Thymus (tissue), 11 donors: ENCODE measurements at regions not wholly inside any gene's neighbourhood (a gene's known extent, or its start where the extent isn't known, plus 50 kb on each side); places are given as distances from the start of the nearest gene placed in this dataset.

Experiments used
- DNase-seq, 9 donors: peaks; one replicate each; pipeline ENCODE4 v3.0.0-alpha.2; 2013; ENCODE audit warnings: low spot score in 9 of 9, low read depth in 6 of 9, missing footprints in 1 of 9
- H3K27ac ChIP-seq, 2 donors: one replicate each; pipeline ENCODE4 v1.5.1; 2013; ENCODE audit warnings: control low read depth in 1 of 2, low read depth in 1 of 2, low read length in 1 of 2, mild to moderate bottlenecking in 1 of 2, moderate library complexity in 1 of 2
- H3K27me3 ChIP-seq, 2 donors: one replicate each; pipeline ENCODE4 v1.5.1; 2013; ENCODE audit warnings: low read length in 1 of 2; ENCODE audit not compliant: control insufficient read depth in 2 of 2, insufficient read depth in 1 of 2
- H3K36me3 ChIP-seq, 2 donors: one replicate each; pipeline ENCODE4 v1.5.1; 2013; ENCODE audit warnings: low read length in 1 of 2, mild to moderate bottlenecking in 1 of 2, moderate library complexity in 1 of 2; ENCODE audit not compliant: control insufficient read depth in 2 of 2, insufficient read depth in 2 of 2
- H3K4me1 ChIP-seq, 2 donors: one replicate each; pipeline ENCODE4 v1.5.1; 2013; ENCODE audit warnings: low read length in 2 of 2; ENCODE audit not compliant: control insufficient read depth in 2 of 2, insufficient read depth in 2 of 2
- H3K4me3 ChIP-seq, 2 donors: one replicate each; pipeline ENCODE4 v1.5.1; 2013; ENCODE audit warnings: low read length in 2 of 2, control low read depth in 1 of 2, mild to moderate bottlenecking in 1 of 2
- H3K9me3 ChIP-seq, 2 donors: one replicate each; pipeline ENCODE4 v1.5.1; 2013; ENCODE audit warnings: low read length in 1 of 2, mild to moderate bottlenecking in 1 of 2; ENCODE audit not compliant: control insufficient read depth in 2 of 2, insufficient read depth in 1 of 2
- WGBS: extraction: QIAGEN DNeasy Blood & Tissue Kit; methylation state at CpG from one replicate; pipeline ENCODE4 v1.1.7; 2013; 5-methylcytosine and 5-hydroxymethylcytosine counted together
- donor health status: healthy.

- no peak for DNase-seq
- H3K4me3 ChIP-seq, result no peak overlapping the region
- peaks cover 16 to 21% of the 10 kb centered on the region in 2 donors for H3K4me1 ChIP-seq
- WGBS, result 90% methylated on average over 7 of the region's 7 CpGs
- H3K9me3 ChIP-seq, result no peaks in the 10 kb centered on the region
- H3K27ac ChIP-seq, result no peak overlapping the region
- peaks cover 0 to 17% of the 10 kb centered on the region in 2 donors for H3K36me3 ChIP-seq
- no peaks in the 10 kb centered on the region for H3K27me3 ChIP-seq
These were observed 163.3 kb downstream of the CRYBB2 start for GRCh38 chr22:25382762-25383161.

- Histone ChIP-seq H3K9me3 (no peaks in the 10 kb centered on the region), H3K27me3 (no peaks in the 10 kb centered on the region), H3K4me3 (no peak overlapping the region), H3K36me3 (peaks cover 0 to 17% of the 10 kb centered on the region in 2 donors), H3K4me1 (peaks cover 16 to 21% of the 10 kb centered on the region in 2 donors), H3K27ac (no peak overlapping the region)
- no peak for DNase-seq
- WGBS, result 97% methylated on average over 15 of the region's 15 CpGs
These were observed 163.9 kb downstream of the CRYBB2 start for GRCh38 chr22:25383278-25383820.

GRCh38 chr22:25383892-25384291 is 164.5 kb downstream of the CRYBB2 start:
- peaks cover 0 to 13% of the 10 kb centered on the region in 2 donors for H3K36me3 ChIP-seq
- WGBS, result 91% methylated on average over 18 of the region's 18 CpGs

GRCh38 chr22:25386538-25386884 is 167.1 kb downstream of the CRYBB2 start:
- Histone ChIP-seq H3K4me1 (peaks cover 22 to 30% of the 10 kb centered on the region in 2 donors), H3K4me3 (no peak overlapping the region), H3K36me3 (no peaks in the 10 kb centered on the region), H3K9me3 (no peaks in the 10 kb centered on the region), H3K27ac (no peak overlapping the region), H3K27me3 (no peaks in the 10 kb centered on the region)
- DNase-seq, result no peak
- WGBS, result 84% methylated on average over 9 of the region's 9 CpGs

More at GRCh38 chr22:25383892-25384291, 164.5 kb downstream of the CRYBB2 start:
- no peaks in the 10 kb centered on the region for H3K9me3 ChIP-seq
- DNase-seq, result no peak
- no peak overlapping the region for H3K4me3 ChIP-seq
- no peaks in the 10 kb centered on the region for H3K27me3 ChIP-seq
- H3K27ac ChIP-seq, result no peak overlapping the region
- peaks cover 22 to 26% of the 10 kb centered on the region in 2 donors for H3K4me1 ChIP-seq

- Histone ChIP-seq H3K9me3 (no peaks in the 10 kb centered on the region), H3K4me3 (no peak overlapping the region), H3K27me3 (no peaks in the 10 kb centered on the region), H3K4me1 (peaks cover 22 to 30% of the 10 kb centered on the region in 2 donors), H3K27ac (no peak overlapping the region), H3K36me3 (peaks cover 0 to 10% of the 10 kb centered on the region in 2 donors)
- no peak for DNase-seq
- 87% methylated on average over 12 of the region's 12 CpGs for WGBS
These were observed 169.0 kb downstream of the CRYBB2 start for GRCh38 chr22:25388415-25388814.

GRCh38 chr22:25388866-25389540 is 169.6 kb downstream of the CRYBB2 start:
- Histone ChIP-seq H3K27ac (no peak overlapping the region), H3K36me3 (peaks cover 0 to 10% of the 10 kb centered on the region in 2 donors), H3K27me3 (no peaks in the 10 kb centered on the region), H3K9me3 (no peaks in the 10 kb centered on the region), H3K4me3 (no peak overlapping the region), H3K4me1 (peaks cover 22 to 30% of the 10 kb centered on the region in 2 donors)
- DNase-seq, result peak in 1 of 9 donors; percentile 49
- WGBS, result 24% methylated on average over 10 of the region's 10 CpGs

GRCh38 chr22:25389541-25389919 is 170.1 kb downstream of the CRYBB2 start:
- peaks cover 0 to 10% of the 10 kb centered on the region in 2 donors for H3K36me3 ChIP-seq
- H3K4me1 ChIP-seq, result peaks cover 22 to 28% of the 10 kb centered on the region in 2 donors

GRCh38 chr22:25390297-25391240 is 171.1 kb downstream of the CRYBB2 start:
- no peak overlapping the region for H3K27ac ChIP-seq
- H3K27me3 ChIP-seq, result no peaks in the 10 kb centered on the region
- no peak overlapping the region for H3K4me3 ChIP-seq
- WGBS, result 95% methylated on average over 20 of the region's 20 CpGs
- H3K36me3 ChIP-seq, result peaks cover 0 to 10% of the 10 kb centered on the region in 2 donors
- no peak for DNase-seq
- no peaks in the 10 kb centered on the region for H3K9me3 ChIP-seq
- peaks cover 18 to 23% of the 10 kb centered on the region in 2 donors for H3K4me1 ChIP-seq

More at GRCh38 chr22:25389541-25389919, 170.1 kb downstream of the CRYBB2 start:
- Histone ChIP-seq H3K9me3 (no peaks in the 10 kb centered on the region), H3K4me3 (no peak overlapping the region), H3K27ac (no peak overlapping the region), H3K27me3 (no peaks in the 10 kb centered on the region)
- WGBS, result 83% methylated on average over 11 of the region's 11 CpGs
- DNase-seq, result no peak

GRCh38 chr22:25392584-25392983 is 171.9 kb upstream of the GRK3 start:
- Histone ChIP-seq H3K27me3 (no peaks in the 10 kb centered on the region), H3K36me3 (peaks cover 0 to 10% of the 10 kb centered on the region in 2 donors), H3K27ac (no peak overlapping the region), H3K9me3 (no peaks in the 10 kb centered on the region), H3K4me1 (peaks cover 10 to 17% of the 10 kb centered on the region in 2 donors), H3K4me3 (no peak overlapping the region)
- DNase-seq, result no peak
- 98% methylated on average over 8 of the region's 8 CpGs for WGBS
